ENCODE measurements at regions not wholly inside any gene's neighbourhood (a gene's known extent, or its start where the extent isn't known, plus 50 kb on each side); places are given as distances from the start of the nearest gene placed in this dataset.

DNA sequence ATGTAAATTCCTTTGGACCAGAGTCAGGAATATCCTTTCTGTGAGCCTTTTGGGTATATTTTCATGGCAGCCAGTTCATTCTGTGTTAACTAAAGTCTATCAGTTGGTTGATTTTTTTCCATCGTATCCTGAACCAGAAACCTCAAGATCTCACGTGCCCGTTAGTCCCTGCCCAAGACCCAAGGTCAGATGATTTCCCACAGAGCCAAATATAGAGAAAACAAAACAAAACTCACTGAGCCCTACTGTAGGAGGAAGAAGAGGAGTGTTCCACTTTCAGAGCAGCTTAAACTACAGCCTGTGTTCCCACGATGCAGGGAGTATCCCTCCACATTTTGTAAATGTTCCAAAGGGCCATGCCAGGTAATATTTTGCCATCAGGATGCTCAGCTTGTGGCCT lies 96.0 kb upstream of the ADO start:
- DNase-seq (ENCODE audit: low spot score) = no peak

DNA sequence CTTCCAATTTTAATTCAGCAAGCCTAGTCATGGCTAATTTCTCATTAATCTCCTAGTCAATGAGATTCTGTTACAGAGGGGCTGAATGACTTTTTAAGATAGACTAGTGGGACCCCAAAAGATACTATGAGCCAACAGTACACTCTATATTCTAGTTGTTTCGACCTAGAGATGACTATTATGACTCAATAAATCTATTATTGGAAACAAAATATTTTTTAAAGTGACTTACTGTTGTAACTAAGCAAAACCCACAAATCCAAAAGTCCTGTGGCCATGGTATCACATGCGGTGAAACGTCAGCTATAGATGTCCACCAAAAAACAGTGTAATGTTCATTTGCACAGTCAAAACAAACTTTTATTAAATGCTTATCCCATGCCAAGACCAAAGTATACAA lies 95.3 kb upstream of the ADO start:
- no peak for DNase-seq (ENCODE audit: low spot score)

DNA sequence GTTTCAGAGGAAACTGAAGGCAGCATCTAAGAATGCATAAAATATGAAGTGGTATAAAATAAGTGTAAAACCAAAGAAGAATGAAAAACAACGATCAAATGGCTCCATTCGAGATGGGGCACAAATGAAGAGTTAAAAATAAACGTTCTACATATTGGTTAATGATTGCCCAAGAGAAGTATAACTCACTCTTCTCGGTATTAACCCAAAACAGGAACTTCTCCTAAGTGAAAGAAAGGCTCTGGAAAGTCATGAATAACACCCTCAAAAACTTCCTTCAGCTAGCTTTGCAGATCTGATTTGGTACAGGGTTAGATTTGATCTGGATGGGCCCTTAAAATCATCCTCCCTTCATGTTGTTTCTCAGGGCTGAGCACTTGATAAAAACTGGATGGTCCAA lies 94.3 kb upstream of the ADO start:
- DNase-seq (ENCODE audit: low spot score) = no peak

DNA sequence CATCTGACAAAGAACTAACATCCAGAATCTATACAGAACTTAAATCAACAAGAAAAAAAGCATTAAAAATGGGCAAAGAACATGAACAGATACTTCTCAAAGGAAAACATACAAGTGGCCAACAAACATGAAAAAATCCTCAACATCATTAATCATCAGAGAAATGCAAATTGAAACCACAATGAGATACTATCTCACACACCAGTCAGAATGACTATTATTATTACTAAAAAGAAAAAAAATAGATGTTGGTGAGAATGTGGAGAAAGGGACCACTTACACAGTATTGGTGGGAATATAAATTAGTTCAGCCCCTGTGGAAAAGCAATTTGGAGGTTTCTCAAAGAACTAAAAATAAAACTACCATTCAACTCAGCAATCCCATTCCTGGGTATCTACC lies 89.1 kb upstream of the ADO start:
- DNase-seq (ENCODE audit: low spot score) = no peak

DNA sequence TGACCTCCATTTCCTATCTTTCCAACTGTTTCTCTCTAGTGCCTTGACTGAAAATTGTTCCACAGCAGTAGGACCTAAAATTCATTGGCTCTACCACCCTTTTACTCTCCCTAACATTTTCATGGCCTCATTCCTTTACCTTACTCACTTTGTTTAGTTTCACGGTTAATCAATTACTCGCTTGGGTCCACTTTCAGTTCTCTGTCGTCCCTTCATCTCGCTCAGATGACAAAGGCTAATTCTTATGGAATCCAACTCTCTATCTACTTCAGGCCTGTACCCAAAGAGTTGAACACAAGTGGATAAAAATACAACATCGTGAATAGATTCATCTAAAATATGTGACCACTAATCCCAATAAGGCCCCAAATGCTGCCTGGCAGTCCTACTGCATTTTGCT lies 85.9 kb upstream of the ADO start:
- no peak for DNase-seq (ENCODE audit: low spot score)

DNA sequence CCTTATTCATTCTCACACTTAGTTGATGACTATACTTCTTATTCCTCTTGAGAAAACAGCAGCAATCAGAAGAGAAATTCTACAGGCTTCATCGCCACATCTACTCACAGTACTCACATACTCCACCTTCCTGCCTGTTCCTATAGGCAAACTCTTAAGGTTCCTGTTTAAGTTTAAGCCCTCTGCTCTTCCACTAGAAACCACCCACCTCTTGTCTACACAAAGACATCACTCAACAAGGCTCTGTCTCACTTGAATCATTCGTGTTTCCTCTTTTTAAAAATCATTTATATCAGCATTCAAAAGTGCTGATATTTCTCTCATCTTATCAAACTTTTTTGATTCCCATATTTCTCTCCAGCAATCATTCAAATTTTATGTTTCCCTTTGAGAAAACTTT lies 85.5 kb upstream of the ADO start:
- no peak for DNase-seq (ENCODE audit: low spot score)

DNA sequence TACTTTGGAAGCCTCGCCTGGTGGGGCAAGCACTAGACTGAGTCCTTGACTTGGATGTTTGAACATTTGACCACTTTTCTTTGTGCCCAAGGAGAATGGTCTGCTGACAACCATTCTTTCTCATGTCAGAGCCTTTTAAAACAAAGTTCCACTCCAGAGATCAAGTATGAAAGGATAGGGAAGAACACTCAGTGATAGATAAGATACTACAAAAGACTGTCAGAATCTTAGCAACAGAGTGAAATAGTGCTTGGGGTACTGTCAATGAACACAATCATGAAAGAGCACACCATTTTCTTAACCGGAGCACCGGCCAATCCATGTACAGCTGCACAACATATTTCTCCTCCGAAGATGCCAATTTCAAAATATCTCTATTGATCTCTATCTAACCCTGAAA lies 82.8 kb upstream of the ADO start:
- DNase-seq (ENCODE audit: low spot score) = no peak

DNA sequence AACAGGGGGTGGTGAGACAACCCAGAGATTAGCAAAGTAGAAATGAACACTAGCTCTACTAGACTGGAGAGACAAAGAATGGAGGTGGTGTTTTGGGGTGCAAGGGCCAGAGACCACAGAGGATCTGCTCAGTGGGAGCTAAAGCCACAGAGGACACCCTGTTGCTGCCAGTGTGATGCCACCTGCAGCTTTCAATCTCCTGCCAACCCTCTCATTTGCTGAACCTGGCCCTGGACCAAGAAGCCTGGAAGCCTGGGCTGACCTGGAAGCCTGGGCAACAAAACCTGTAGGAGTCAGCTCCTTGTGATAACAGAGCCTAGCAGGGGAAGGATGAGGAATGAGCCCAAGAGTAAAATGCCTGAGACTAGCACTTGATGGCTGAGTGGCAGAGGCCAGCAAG lies 81.1 kb upstream of the ADO start:
- DNase-seq (ENCODE audit: low spot score) = no peak

DNA sequence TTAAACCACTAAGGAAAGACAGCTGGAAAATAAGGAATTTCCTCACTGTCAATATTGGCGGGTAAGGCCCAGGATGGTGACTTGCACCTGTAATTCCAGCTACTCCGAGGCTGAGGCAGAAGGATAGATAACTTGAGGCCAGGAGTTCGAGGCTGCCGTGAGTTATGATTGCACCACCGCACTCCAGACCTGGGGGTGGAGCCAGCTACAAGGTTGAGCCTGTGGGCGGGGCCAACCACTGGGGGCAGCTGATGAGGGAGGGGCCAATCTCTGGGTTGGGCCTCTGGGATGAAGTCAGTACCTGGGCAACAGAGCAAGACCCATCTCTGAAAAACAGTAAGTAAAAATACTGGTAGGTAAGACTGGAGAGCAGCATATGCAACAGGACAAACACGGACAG lies 80.1 kb upstream of the ADO start:
- no peak for DNase-seq (ENCODE audit: low spot score)

DNA sequence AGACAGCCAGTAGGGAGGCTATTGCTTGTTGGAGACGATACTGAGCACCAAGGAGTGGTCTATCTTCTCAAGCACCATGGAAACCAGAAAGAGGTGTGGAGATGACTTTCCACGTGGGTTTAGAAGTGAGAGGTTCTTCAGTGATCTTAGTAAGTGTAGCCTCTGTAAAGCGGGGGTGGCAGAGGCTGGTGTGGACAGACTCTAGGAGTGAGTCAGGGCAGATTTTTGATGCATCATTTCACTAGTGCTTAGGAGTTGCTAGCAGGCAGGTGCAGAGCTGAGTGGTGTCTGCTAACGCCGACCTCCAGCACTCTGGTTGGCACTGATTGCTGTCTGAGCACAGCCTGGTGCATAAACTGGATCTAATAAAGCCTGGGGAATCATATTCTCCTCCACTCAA lies 78.4 kb upstream of the ADO start:
- no peak for DNase-seq (ENCODE audit: low spot score)

DNA sequence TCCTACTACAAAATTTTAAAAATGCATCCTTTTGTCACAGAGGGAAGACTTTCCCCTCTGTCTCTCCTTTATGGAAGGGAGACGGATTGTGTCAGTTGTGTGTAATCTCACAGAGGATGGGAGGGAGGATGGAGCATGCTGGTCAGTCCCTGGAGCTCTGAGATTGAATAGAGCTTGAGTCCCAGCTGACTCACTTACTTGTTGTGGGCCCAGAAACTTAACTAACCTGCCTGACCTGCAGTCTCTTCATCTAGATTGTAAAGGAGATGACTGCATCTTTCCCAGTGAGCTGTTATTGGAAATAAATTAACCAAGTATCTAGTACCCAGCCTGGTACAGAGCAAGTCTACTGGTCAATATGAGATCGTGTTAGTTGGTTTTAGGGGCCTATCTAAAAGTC lies 77.9 kb upstream of the ADO start:
- no peak for DNase-seq (ENCODE audit: low spot score)

DNA sequence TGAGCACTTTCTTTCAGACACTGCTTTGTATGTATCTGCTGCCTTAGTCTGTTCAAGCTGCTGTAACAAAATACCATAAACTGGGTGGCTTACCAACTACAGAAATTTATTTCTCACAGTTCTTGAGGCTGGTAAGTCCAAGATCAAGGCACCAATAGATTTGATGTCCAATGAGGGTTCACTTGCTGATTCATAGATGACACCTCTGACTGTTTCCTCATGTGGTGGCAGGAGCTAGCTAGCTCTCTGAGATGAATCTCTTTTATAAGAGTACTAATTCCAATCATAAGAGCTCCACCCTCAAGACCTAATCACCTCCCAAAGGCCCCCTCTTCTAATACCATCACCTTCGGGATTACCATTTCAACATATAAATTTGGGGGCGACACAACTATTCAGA lies 76.6 kb upstream of the ADO start:
- DNase-seq (ENCODE audit: low spot score) = no peak

DNA sequence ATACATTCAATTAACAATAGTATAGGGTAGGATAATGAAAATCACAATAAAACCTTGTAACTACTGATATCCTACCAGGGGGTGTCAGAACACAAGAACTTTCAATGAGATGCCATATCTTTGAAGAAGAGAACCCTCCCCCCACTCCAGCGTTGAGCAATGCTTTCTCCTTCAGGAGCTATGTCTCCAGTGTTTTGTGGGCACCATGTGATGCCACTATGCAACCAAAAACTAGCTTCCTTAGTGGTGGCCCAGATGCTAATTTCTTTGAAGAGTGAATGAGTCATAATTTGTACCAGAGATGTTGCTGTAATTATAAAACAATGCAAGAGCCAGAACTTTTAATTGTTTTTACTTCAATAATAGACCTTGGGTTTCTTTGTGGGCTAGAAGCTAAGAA lies 76.0 kb upstream of the ADO start:
- DNase-seq (ENCODE audit: low spot score) = no peak

DNA sequence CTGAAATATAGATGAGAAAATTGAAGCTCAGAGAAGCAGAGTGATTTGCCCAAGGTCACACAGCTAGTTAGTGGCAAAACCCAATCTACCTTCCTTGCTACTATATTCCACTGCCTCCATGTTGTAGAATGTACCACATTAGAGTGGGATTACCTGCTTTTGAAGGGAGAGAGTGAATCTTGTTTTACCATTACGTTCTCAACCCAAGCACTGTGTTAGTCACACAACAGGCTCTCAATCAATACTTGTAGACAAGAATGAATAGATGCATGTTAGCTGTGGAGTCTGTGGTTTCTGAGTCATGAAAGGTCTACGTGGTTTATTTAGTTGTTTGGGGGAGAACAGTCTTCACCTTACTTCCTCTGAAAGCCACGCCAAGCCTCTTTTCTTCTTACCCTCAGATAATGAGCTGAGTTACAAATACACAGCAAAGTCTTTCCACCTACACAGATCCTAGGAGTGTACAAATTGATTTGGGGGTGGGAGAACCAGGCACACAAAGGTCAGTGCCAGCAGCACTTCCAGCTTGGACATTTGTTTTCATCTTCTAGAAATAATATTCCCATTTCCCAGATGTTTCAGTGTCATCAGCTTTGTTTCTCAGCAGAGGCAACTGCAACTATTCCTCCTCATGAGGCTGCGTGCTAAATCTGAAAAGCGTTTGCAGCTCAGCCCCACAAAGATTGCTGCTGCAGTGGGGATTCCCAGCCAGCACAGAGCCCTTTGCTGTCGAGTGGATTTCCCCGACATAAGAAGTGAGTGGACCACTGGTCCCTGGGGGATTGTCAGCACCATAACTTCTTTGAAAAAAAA lies 71.5 kb upstream of the ADO start:
- DNase-seq (ENCODE audit: low spot score) = peak; percentile 92

DNA sequence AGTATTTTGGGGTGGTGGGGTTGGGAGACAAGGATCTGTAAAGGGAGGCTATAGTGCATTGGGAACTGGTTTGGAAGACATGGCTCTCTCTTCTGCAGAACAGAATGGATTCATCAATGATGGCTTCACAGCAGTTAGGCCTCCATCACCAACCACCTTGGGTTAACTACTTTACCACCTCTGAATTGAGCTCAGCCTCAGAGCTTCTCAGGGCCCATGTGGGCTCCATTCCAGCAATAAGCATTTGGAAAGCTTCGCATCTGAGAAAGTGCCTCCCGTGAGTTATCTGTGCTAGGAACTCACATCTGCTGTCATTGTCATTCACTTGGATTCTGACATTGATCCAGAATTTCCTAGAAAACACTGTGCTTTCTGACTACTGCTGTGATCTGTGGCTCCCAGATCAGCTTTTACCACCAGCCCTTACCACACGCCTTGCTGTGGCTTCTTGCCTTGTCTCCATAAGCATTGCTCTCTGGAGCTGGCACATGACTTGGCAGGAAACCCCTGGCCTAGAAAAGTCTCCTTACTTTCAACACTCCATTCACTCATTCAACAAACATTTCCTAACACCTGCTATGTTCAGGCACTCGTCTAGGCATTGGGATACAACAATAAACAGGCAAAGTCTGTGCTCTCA lies 70.7 kb upstream of the ADO start:
- no peak for DNase-seq (ENCODE audit: low spot score)

DNA sequence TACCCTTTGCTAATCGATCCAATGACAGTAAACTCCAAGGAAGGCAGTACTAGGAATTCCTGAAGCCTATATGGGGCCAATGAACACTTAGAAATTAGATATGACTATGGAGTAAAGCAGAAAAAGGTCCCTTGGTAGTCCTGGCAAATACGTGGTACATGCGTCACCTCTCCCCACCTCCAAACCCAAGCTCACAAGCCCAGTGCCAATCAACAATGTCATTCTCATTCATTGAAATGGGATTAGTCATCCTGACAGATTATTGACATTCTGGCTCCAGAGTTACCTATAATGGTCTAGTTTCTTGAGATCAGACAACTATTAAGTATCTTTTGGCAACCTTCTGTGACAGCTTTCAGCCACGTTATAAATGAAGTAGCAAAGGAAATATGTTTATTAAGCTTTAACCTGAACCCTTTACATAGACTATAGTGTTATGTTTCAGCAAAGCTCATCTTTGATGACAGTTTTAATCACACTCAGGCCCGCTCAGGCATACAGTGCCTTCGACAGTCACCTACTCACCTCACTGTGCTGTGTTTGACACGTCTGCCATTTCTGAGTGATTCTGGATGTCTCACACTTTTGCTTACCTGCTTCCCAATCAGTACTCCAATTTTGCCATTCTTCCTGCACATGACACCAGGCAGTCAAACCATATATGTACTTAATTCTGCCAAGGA lies 69.6 kb upstream of the ADO start:
- no peak for DNase-seq (ENCODE audit: low spot score)

DNA sequence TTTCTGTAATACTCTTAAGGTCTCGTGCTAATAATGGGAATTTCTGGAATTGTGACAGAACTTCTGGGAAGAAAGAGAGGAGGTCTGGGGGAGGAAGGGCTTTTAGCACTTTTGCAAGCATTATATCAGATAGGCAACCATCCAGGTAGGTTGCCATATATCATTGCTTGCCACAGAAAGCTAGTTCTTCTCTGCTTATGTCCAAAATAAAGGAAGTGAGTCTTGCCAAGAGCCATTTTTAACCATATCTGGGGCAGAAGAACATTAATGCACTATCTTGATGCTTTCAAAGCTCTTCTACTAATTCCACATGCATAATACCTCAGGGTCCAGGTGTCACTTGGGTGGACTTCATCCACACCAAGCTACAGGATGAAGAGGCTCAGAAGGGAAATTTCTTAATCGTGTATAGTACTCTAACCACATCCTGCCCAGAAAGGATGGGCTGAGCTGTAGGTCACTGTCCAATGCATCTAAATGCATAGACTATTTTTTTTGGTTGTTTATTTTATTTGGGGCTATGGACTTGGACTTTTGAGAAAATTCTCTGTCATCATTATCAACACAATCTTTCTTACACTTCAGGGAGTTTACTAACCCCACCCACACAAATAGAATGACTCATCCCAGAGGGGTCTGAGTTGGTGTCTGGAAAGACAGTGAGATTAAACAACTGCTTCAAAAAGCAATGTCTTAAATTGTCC lies 68.9 kb upstream of the ADO start:
- DNase-seq (ENCODE audit: low spot score) = peak; percentile 75

DNA sequence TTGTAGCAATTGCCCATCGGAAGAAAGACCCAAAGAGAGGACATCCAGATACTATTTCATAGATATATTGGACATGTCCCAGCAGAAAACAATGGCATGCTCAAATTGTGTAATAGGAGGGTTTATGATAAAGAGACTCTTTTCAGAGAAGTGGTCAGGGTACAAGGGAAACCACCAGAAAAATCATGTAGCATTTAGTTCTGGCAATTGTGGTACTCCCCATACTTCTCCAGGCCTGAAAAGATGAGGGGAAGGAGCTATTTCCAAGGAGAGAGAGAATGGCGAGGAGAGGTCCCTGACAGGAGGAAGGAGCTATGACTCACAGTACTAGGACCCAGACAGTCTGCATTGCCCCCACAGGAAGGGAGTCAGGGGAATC lies 68.4 kb upstream of the ADO start:
- DNase-seq (ENCODE audit: low spot score) = no peak

DNA sequence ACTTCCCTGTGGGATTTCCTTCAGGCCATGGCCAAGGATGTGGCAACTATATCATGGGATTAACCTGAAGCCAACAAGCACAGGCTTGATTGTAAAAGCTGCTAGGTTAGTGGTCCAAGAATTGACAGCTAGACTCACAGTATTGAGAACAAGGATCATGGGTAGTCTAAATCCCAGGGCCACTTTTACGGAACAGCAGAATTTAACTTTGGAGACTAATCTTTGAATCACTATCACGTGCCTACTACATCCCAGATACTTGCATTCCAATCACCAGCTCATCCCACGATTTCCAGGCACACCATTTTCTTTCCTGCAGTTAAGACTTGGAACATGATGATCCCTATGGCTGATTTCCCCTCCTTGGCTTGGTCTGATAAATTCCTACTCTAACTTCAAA lies 65.6 kb upstream of the ADO start:
- DNase-seq (ENCODE audit: low spot score) = peak; percentile 76

DNA sequence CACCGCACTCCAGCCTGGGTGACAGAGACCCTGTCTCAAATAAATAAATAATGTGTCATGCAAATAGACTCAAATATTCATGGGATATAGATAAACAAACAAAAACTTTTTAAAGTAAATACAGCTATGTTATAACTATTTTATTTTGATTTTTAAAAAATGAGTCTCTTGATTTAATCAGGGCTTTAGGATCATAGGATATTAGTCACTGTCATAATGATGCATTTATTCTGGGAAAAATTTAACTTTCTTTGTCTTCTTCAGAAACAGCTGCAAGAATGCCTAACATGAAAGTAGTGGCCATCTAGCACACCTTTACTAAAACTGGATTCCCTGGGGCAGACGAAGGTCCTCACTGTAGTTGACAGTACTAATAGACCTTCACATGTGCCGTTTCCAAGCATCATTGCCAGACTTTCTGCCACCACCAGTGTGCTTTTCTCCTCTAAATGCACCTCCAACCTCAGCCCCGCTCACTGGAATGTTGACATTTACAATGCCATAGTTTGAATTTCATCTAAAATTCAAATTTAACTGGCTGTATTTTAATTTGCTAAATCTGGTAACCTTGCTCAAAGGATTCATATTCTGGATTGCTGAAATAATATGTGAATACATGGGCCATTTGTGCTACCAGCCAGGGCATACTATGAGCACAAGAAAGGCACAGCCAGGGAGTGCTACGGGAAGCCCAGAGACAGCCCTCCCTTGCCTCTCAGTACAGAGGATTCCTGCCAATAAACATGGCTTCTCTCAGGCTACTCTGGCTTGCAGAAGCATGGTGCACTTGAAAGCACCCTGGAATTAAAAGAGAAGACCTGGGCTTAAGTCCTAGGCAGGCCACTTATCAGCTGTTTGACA lies 63.4 kb upstream of the ADO start:
- no peak for DNase-seq (ENCODE audit: low spot score)

DNA sequence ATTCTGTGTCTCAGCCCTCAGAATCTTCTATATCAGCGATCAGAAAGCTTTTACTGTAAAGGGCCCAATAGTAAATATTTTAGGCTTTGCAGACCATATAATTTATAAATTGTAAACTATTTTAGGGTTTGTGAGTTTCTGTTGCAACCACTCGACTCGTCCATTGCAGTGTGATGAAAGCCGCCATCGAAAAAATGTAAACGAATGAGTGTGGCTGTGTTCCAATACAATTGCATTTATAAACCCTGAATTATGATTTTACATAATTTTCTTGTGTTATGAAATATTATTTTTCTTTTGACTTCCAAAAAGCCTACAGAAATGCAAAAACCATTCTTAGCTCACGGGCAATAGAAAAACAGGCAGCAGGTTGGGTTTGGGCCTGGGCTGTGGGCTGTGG lies 62.5 kb upstream of the ADO start:
- no peak for DNase-seq (ENCODE audit: low spot score)

All from A172 (cell line).